ENCODE measurements at regions not wholly inside any gene's neighbourhood (a gene's known extent, or its start where the extent isn't known, plus 50 kb on each side); places are given as distances from the start of the nearest gene placed in this dataset.
A peak's percentile ranks its signal among the peaks of the same experiment; 100 is the strongest.

- no peak for TF ChIP-seq CREB5 (CRISPR knock-in tag; IDR thresholded peaks at IDR 0.05; ENCODE audit: low read depth)
Measured at GRCh38 chr6:51027283-51028065, 208.8 kb downstream of the TFAP2B start (continued).

- no peak for ATAC-seq
- TF ChIP-seq PPARA (CRISPR knock-in tag; IDR thresholded peaks at IDR 0.05; ENCODE audit: borderline replicate concordance) = no peak
- no peak for TF ChIP-seq GLIS3 (CRISPR knock-in tag; IDR thresholded peaks at IDR 0.05)
- 0 out of 2 replicates have a peak, but pooled peaks have one; percentile 19 for TF ChIP-seq ZFP3 (CRISPR knock-in tag; IDR thresholded peaks at IDR 0.05)
Measured at GRCh38 chr6:51028276-51028675, 209.6 kb downstream of the TFAP2B start.

GRCh38 chr6:51029561-51029960, 210.9 kb downstream of the TFAP2B start:
- TF ChIP-seq POU6F1 (CRISPR knock-in tag; IDR thresholded peaks at IDR 0.05; ENCODE audit: borderline replicate concordance, low read depth) (no peak), ZFP3 (CRISPR knock-in tag; IDR thresholded peaks at IDR 0.05) (no peak), TSHZ2 (CRISPR knock-in tag; IDR thresholded peaks at IDR 0.05) (no peak), PATZ1 (CRISPR knock-in tag; IDR thresholded peaks at IDR 0.05; ENCODE audit: borderline replicate concordance) (no peak), PPARA (CRISPR knock-in tag; IDR thresholded peaks at IDR 0.05; ENCODE audit: borderline replicate concordance) (no peak), CREB5 (CRISPR knock-in tag; IDR thresholded peaks at IDR 0.05; ENCODE audit: low read depth) (no peak), ZNF565 (CRISPR knock-in tag; conservative IDR thresholded peaks at IDR 0.05; ENCODE audit: low read depth) (no peak), ISL1 (CRISPR knock-in tag; IDR thresholded peaks at IDR 0.05) (no peak), ZNF70 (CRISPR knock-in tag; IDR thresholded peaks at IDR 0.05) (no peak), OSR1 (CRISPR knock-in tag; IDR thresholded peaks at IDR 0.05) (no peak), RARB (CRISPR knock-in tag; IDR thresholded peaks at IDR 0.05) (no peak), ZC3H10 (CRISPR knock-in tag; IDR thresholded peaks at IDR 0.05) (no peak), BACH2 (CRISPR knock-in tag; IDR thresholded peaks at IDR 0.05; ENCODE audit: borderline replicate concordance) (no peak), ZFP30 (CRISPR knock-in tag; IDR thresholded peaks at IDR 0.05) (no peak), CSDC2 (CRISPR knock-in tag; IDR thresholded peaks at IDR 0.05) (no peak), TOX (CRISPR knock-in tag; IDR thresholded peaks at IDR 0.05; ENCODE audit: borderline replicate concordance) (no peak), ESRRG (CRISPR knock-in tag; IDR thresholded peaks at IDR 0.05) (no peak), CSRNP3 (CRISPR knock-in tag; IDR thresholded peaks at IDR 0.05) (no peak)
- ATAC-seq = no peak

All from SK-N-SH treated with all-trans-retinoic acid at 6 μM for 48 hours (cell line).